ENCODE measurements at regions not wholly inside any gene's neighbourhood (a gene's known extent, or its start where the extent isn't known, plus 50 kb on each side); places are given as distances from the start of the nearest gene placed in this dataset.
"Not testable (repeated sequence)": the region's sequence is repeated elsewhere in the genome, so short reads cannot be mapped to it uniquely, and the experiment has no call there.

DNA sequence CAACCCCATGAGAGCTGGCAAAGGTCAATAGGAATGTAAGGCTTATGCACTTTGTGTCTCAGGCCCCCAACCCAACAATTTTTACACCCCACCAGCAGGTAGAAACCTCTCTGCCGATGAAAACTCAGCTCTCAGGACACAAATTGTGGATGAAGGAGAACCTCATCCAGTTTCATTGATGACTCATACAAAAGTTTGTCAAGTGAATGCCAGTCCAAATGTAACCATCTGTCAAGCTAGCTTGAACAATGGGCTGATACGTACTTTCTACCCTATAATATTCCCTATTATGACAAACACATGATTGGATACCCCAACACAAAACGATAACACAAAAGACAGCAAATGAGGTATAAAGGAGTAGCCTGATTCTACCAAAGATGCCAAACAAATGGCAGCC lies 321.2 kb upstream of the TMEFF2 start:
- no peak for TF ChIP-seq CTCF (IDR thresholded peaks at IDR 0.05)
- Mint-ChIP-seq H3K27ac (no peak overlapping the region), H3K9me3 (no peaks in the 10 kb centered on the region), H3K4me1 (no peaks in the 10 kb centered on the region), H3K36me3 (ENCODE audit: low read depth) (no peaks in the 10 kb centered on the region), H3K27me3 (no peaks in the 10 kb centered on the region), H3K4me3 (no peak overlapping the region)
- ChIA-PET POLR2A (no interaction called here), CTCF (no interaction called here)
- DNase-seq (no peak), ATAC-seq (ENCODE audit: low read depth) (no peak)
- intact Hi-C loops (cut with micrococcal nuclease): no loop called here

DNA sequence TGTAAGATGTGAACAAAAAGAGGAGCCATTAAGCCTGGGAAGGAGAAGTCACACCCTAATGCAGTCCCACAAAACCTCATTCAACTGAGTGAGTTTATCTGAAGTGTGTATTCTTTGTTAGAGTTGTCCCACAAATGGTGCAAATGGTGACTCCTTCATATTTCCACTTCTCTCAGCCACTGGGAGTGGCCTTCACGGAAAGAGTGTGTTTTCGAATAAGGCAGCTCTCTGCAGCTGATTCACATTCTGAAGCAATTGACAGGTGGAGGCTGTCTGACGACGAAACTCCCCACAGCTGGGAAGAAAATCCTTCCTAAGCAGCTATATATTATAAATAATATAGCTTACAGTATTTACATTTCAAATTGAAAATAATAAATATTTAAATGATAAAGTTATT lies 318.8 kb upstream of the TMEFF2 start:
- intact Hi-C loops (cut with micrococcal nuclease): no loop called here
- Mint-ChIP-seq H3K4me3 (no peak overlapping the region), H3K4me1 (no peaks in the 10 kb centered on the region), H3K36me3 (ENCODE audit: low read depth) (no peaks in the 10 kb centered on the region), H3K27ac (no peak overlapping the region), H3K9me3 (no peaks in the 10 kb centered on the region), H3K27me3 (no peaks in the 10 kb centered on the region)
- DNase-seq: no peak
- ChIA-PET CTCF (no interaction called here), POLR2A (no interaction called here)
- ATAC-seq (ENCODE audit: low read depth): no peak
- TF ChIP-seq CTCF (IDR thresholded peaks at IDR 0.05): no peak

- H3K27ac Mint-ChIP-seq; intact Hi-C loops (cut with micrococcal nuclease); H3K4me1 Mint-ChIP-seq; CTCF ChIA-PET; POLR2A ChIA-PET; H3K36me3 Mint-ChIP-seq (ENCODE audit: low read depth); H3K9me3 Mint-ChIP-seq; H3K27me3 Mint-ChIP-seq; DNase-seq; ATAC-seq (ENCODE audit: low read depth); H3K4me3 Mint-ChIP-seq: not testable (repeated sequence)
Measured at GRCh38 chr2:192507836-192508450, 313.2 kb upstream of the TMEFF2 start.

DNA sequence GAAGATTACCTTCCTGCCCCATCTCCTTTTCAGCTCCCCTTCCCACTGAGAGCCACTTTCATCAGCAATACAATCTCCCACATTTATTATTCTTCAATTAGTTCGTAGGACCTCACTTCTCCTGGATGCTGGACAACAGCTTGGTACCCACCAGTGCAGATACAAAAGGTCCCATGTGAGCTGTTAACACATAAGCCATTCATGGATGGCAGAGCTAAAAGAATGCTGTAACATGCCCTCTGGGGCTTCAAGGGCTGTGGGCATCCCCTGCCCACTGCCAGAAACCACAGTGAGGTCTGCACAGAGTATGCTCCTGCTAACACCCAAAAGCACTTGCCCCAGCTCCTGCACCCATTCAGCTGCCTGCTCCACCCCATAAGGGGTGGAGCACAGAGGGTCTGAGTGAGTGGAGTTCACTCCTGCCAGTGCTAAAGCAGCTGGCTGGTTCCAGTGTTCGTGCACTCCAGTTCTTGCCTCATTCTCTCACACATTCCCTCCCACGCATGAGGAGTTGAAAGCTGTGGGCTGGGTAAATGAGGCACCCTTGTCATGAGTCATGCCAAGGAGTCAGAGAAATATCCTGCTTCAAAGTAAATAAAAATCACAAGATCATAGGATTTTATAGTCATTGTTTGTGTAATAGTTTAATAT lies 305.9 kb upstream of the TMEFF2 start:
- no peak overlapping the region for H3K4me3 Mint-ChIP-seq
- no peaks in the 10 kb centered on the region for H3K27me3 Mint-ChIP-seq
- DNase-seq: no peak
- H3K36me3 Mint-ChIP-seq (ENCODE audit: low read depth): no peaks in the 10 kb centered on the region
- intact Hi-C loops (cut with micrococcal nuclease): no loop called here
- ChIA-PET POLR2A (no interaction called here), CTCF (no interaction called here)
- H3K9me3 Mint-ChIP-seq: no peaks in the 10 kb centered on the region
- ATAC-seq (ENCODE audit: low read depth): no peak
- no peaks in the 10 kb centered on the region for H3K4me1 Mint-ChIP-seq
- no peak overlapping the region for H3K27ac Mint-ChIP-seq
- TF ChIP-seq CTCF (IDR thresholded peaks at IDR 0.05): no peak

- TF ChIP-seq CTCF (IDR thresholded peaks at IDR 0.05): no peak
- DNase-seq: no peak
- Mint-ChIP-seq H3K27ac (no peak overlapping the region), H3K27me3 (no peaks in the 10 kb centered on the region), H3K9me3 (no peaks in the 10 kb centered on the region), H3K4me1 (no peaks in the 10 kb centered on the region), H3K36me3 (ENCODE audit: low read depth) (no peaks in the 10 kb centered on the region), H3K4me3 (no peak overlapping the region)
- ATAC-seq (ENCODE audit: low read depth): no peak
- POLR2A ChIA-PET: no interaction called here
- CTCF ChIA-PET: no interaction called here
- intact Hi-C loops (cut with micrococcal nuclease): no loop called here
Measured at GRCh38 chr2:192499476-192499875, 304.7 kb upstream of the TMEFF2 start.

- Mint-ChIP-seq H3K9me3 (no peaks in the 10 kb centered on the region), H3K27me3 (no peaks in the 10 kb centered on the region), H3K4me3 (no peak overlapping the region), H3K4me1 (no peaks in the 10 kb centered on the region), H3K36me3 (ENCODE audit: low read depth) (no peaks in the 10 kb centered on the region), H3K27ac (no peak overlapping the region)
- ChIA-PET CTCF (no interaction called here), POLR2A (no interaction called here)
- DNase-seq (no peak), ATAC-seq (ENCODE audit: low read depth) (no peak)
- TF ChIP-seq CTCF (IDR thresholded peaks at IDR 0.05): no peak
- intact Hi-C loops (cut with micrococcal nuclease): no loop called here
Measured at GRCh38 chr2:192498747-192499146, 304.0 kb upstream of the TMEFF2 start.

- intact Hi-C loops (cut with micrococcal nuclease); H3K36me3 Mint-ChIP-seq (ENCODE audit: low read depth); H3K4me3 Mint-ChIP-seq; CTCF ChIA-PET; H3K27ac Mint-ChIP-seq; H3K9me3 Mint-ChIP-seq; H3K27me3 Mint-ChIP-seq; DNase-seq; ATAC-seq (ENCODE audit: low read depth); H3K4me1 Mint-ChIP-seq; POLR2A ChIA-PET: not testable (repeated sequence)
Measured at GRCh38 chr2:192488158-192488557, 293.4 kb upstream of the TMEFF2 start.
